OCI-LY3 (cell line): ENCODE measurements at regions not wholly inside any gene's neighbourhood (a gene's known extent, or its start where the extent isn't known, plus 50 kb on each side); places are given as distances from the start of the nearest gene placed in this dataset.

Experiments used
- CTCF ChIP-seq: fragments of 200-600, 300-600 bp; sonication (generic); IDR thresholded peaks from 2 replicates; pipeline ENCODE4 v1.5.1; 2014; ENCODE audit warnings: antibody characterized with exemption, low read length, low read depth
- EZH2phosphoT487 ChIP-seq: fragments of 200-600 bp; shearing (Covaris generic); IDR thresholded peaks from 2 replicates; pipeline ENCODE4 v1.6.1; 2018; ENCODE audit warnings: antibody characterized with exemption, mixed run types, low read depth

- TF ChIP-seq EZH2phosphoT487 (no peak), CTCF (no peak)
Measured at GRCh38 chr1:58976294-58976693, 192.4 kb upstream of the JUN start.
